MCF 10A (cell line): ENCODE measurements at regions not wholly inside any gene's neighbourhood (a gene's known extent, or its start where the extent isn't known, plus 50 kb on each side); places are given as distances from the start of the nearest gene placed in this dataset.

Source experiments
- BruUV-seq: library from RNA; stranded (reverse); fragments of 400-500 nt; replicated peaks from 2 replicates; lab custom pipeline; 2021; lab: Mats Ljungman, UMichigan
- CTCF ChIA-PET: fragments of 300-600 bp; sonication (Branson Sonifier 250); formaldehyde crosslinking; extraction: SDS; loops from one replicate; lab custom pipeline; 2021; ENCODE audit warnings: antibody characterized with exemption, inconsistent platforms; lab: Yijun Ruan, JAX
- POLR2A ChIA-PET: fragments of 300-600, 350-650 bp; sonication (Branson Sonifier 250); formaldehyde crosslinking; extraction: SDS; loops from one replicate; lab custom pipeline; 2020; ENCODE audit warnings: antibody characterized with exemption, inconsistent platforms; lab: Yijun Ruan, JAX
- DNase-seq: peaks from one replicate; pipeline ENCODE4 v3.0.0-alpha.2; 2018; ENCODE audit not compliant: unreplicated experiment
- H3K27ac Mint-ChIP-seq: one replicate; pipeline ENCODE4 v1.8.0; 2022; ENCODE audit warnings: mild to moderate bottlenecking, low read depth, mixed read lengths; ENCODE audit not compliant: unreplicated experiment
- H3K27me3 Mint-ChIP-seq: one replicate; pipeline ENCODE4 v1.8.0; 2022; ENCODE audit warnings: mixed read lengths; ENCODE audit not compliant: insufficient read depth, unreplicated experiment
- H3K36me3 Mint-ChIP-seq: one replicate; pipeline ENCODE4 v1.8.0; 2022; ENCODE audit warnings: mild to moderate bottlenecking, moderate library complexity, mixed read lengths; ENCODE audit not compliant: insufficient read depth, unreplicated experiment
- H3K4me1 Mint-ChIP-seq: one replicate; pipeline ENCODE4 v1.8.0; 2022; ENCODE audit warnings: mixed read lengths; ENCODE audit not compliant: insufficient read depth, unreplicated experiment
- H3K4me3 Mint-ChIP-seq: one replicate; pipeline ENCODE4 v1.8.0; 2022; ENCODE audit warnings: mild to moderate bottlenecking, moderate library complexity, mixed read lengths; ENCODE audit not compliant: unreplicated experiment
- H3K9me3 Mint-ChIP-seq: one replicate; pipeline ENCODE4 v1.8.0; 2022; ENCODE audit warnings: mixed read lengths; ENCODE audit not compliant: unreplicated experiment
- CTCF ChIP-seq: fragments of 200-600 bp; IDR thresholded peaks from one replicate; pipeline ENCODE4 v1.8.0; 2022; ENCODE audit warnings: antibody characterized with exemption, mild to moderate bottlenecking; ENCODE audit not compliant: unreplicated experiment
- intact Hi-C: fragments of 100-400 bp; cut with micrococcal nuclease; formaldehyde crosslinking; loops from 2 replicates; pipeline ENCODE4 v1.14.1; 2022

- no TSS peak for BruUV-seq
Measured at GRCh38 chr12:19852100-19852855, 413.0 kb downstream of the AEBP2 start.

DNA sequence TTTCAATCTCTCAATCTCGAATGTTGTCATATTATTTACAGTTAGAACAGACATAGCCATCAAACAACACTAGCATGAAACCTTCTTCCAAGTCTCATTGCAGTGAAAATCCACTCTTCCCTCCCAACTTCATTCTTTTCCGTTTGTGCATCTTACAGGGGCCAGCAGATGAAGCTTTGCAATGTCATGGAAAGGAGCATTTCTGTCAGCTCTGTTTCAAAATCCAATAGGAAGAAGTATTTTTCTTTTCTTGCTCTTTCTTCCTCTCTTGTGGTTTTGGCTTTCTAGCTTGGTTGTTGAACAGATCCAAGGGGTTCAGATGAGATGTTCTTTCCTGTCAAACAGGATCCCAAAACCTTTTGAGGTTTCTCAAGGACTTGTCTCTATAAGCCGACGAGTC lies 416.6 kb downstream of the AEBP2 start:
- POLR2A ChIA-PET: interaction anchor here (1.1 kb wide), 1 partner anchor 21 kb away, joined by 4 read pairs; no protein-coding TSS in a partner anchor
- Mint-ChIP-seq H3K4me1 (peaks cover 5% of the 10 kb centered on the region), H3K9me3 (peaks cover 4% of the 10 kb centered on the region), H3K27me3 (peaks cover 11% of the 10 kb centered on the region), H3K27ac (no peak overlapping the region), H3K4me3 (no peak overlapping the region), H3K36me3 (no peaks in the 10 kb centered on the region)
- intact Hi-C loops: no loop called here
- CTCF ChIA-PET: no interaction called here
- BruUV-seq: no TSS peak
- no peak for DNase-seq
- no peak for TF ChIP-seq CTCF

More at GRCh38 chr12:19852100-19852855, 413.0 kb downstream of the AEBP2 start:
- Mint-ChIP-seq H3K27ac (no peak overlapping the region), H3K27me3 (peaks cover 11% of the 10 kb centered on the region), H3K9me3 (peaks cover 4% of the 10 kb centered on the region), H3K4me3 (no peak overlapping the region), H3K4me1 (peaks cover 5% of the 10 kb centered on the region), H3K36me3 (peaks cover 6% of the 10 kb centered on the region)
- ChIA-PET CTCF (no interaction called here), POLR2A (no interaction called here)
- DNase-seq: no peak
- intact Hi-C loops: no loop called here
- no peak for TF ChIP-seq CTCF

GRCh38 chr12:19856389-19856788 lies 417.1 kb downstream of the AEBP2 start:
- intact Hi-C loops: no loop called here
- Mint-ChIP-seq H3K4me1 (peaks cover 5% of the 10 kb centered on the region), H3K36me3 (no peaks in the 10 kb centered on the region), H3K9me3 (peaks cover 4% of the 10 kb centered on the region), H3K27me3 (peaks cover 11% of the 10 kb centered on the region), H3K27ac (no peak overlapping the region), H3K4me3 (no peak overlapping the region)
- POLR2A ChIA-PET: no interaction called here
- no TSS peak for BruUV-seq
- no peak for TF ChIP-seq CTCF
- CTCF ChIA-PET: no interaction called here
- no peak for DNase-seq

GRCh38 chr12:19857204-19857603 lies 417.9 kb downstream of the AEBP2 start:
- TF ChIP-seq CTCF: no peak
- H3K27me3 Mint-ChIP-seq: peaks cover 11% of the 10 kb centered on the region
- no peaks in the 10 kb centered on the region for H3K36me3 Mint-ChIP-seq
- ChIA-PET CTCF (interaction anchor here (0.7 kb wide), 1 partner anchor 189 kb away, joined by 4 read pairs; no protein-coding TSS in a partner anchor), POLR2A (no interaction called here)
- intact Hi-C loops: no loop called here
- no peak for DNase-seq
- H3K4me1 Mint-ChIP-seq: peaks cover 5% of the 10 kb centered on the region
- H3K9me3 Mint-ChIP-seq: peaks cover 4% of the 10 kb centered on the region
- no TSS peak for BruUV-seq
- no peak overlapping the region for H3K27ac Mint-ChIP-seq
- no peak overlapping the region for H3K4me3 Mint-ChIP-seq
